BJ (cell line): ENCODE measurements at regions not wholly inside any gene's neighbourhood (a gene's known extent, or its start where the extent isn't known, plus 50 kb on each side); places are given as distances from the start of the nearest gene placed in this dataset.

Experiments
- CTCF ChIA-PET: fragments of 350-600 bp; formaldehyde crosslinking; extraction: SDS; loops from one replicate; lab custom pipeline; 2021; ENCODE audit warnings: antibody characterized with exemption, inconsistent platforms; lab: Yijun Ruan, JAX
- POLR2A ChIA-PET: fragments of 300-600 bp; sonication (Branson Sonifier 250); formaldehyde crosslinking; extraction: SDS; loops from one replicate; lab custom pipeline; 2021; ENCODE audit warnings: antibody characterized with exemption; lab: Charles Lee
- DNase-seq: peaks from one replicate; pipeline ENCODE4 v3.0.0-alpha.2; 2011; ENCODE audit warnings: low read depth
- H3K27me3 ChIP-seq: 2 replicates; pipeline ENCODE4 v1.6.0; 2011; ENCODE audit warnings: low read length; ENCODE audit not compliant: control insufficient read depth, insufficient read depth
- H3K36me3 ChIP-seq: 2 replicates; pipeline ENCODE4 v1.5.1; 2011; ENCODE audit warnings: low read length; ENCODE audit not compliant: control insufficient read depth, insufficient read depth
- H3K4me3 ChIP-seq: 2 replicates; pipeline ENCODE4 v1.5.1; 2011; ENCODE audit warnings: low read depth, mild to moderate bottlenecking, control low read depth, low read length
- TF ChIP-seq, protein P1 (sequence below): IDR thresholded peaks from 2 replicates; pipeline ENCODE4 v1.5.1; 2011; ENCODE audit warnings: low read depth, mild to moderate bottlenecking, control low read depth, inconsistent platforms, low read length, moderate library complexity; ENCODE audit not compliant: insufficient read depth

GRCh38 chr7:118298771-118299170, 74.3 kb downstream of the ANKRD7 start:
- no peaks in the 10 kb centered on the region for H3K36me3 ChIP-seq
- POLR2A ChIA-PET = no interaction called here
- TF ChIP-seq, protein P1, sequence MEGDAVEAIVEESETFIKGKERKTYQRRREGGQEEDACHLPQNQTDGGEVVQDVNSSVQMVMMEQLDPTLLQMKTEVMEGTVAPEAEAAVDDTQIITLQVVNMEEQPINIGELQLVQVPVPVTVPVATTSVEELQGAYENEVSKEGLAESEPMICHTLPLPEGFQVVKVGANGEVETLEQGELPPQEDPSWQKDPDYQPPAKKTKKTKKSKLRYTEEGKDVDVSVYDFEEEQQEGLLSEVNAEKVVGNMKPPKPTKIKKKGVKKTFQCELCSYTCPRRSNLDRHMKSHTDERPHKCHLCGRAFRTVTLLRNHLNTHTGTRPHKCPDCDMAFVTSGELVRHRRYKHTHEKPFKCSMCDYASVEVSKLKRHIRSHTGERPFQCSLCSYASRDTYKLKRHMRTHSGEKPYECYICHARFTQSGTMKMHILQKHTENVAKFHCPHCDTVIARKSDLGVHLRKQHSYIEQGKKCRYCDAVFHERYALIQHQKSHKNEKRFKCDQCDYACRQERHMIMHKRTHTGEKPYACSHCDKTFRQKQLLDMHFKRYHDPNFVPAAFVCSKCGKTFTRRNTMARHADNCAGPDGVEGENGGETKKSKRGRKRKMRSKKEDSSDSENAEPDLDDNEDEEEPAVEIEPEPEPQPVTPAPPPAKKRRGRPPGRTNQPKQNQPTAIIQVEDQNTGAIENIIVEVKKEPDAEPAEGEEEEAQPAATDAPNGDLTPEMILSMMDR = no peak
- H3K4me3 ChIP-seq = no peak overlapping the region
- CTCF ChIA-PET = no interaction called here
- H3K27me3 ChIP-seq = no peaks in the 10 kb centered on the region
- no peak for DNase-seq

DNA sequence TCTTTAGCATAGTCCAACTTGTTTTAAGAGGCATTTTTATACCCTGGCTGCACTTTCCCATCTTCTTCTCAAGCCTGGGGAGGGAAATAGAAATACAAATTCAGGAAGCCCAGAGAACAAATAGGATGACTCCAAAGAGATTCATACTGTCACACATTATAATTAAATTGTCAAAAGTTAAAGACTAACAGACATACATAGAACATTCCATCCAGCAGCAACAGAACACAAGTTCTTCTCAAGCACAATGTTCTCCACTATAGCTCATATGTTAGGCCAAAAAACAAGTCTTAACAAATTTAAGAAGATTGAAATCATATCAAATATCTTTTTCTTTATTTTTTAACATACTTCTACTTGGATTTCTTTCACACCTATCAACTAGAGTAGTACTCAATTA, 75.7 kb downstream of the ANKRD7 start:
- H3K27me3 ChIP-seq = no peaks in the 10 kb centered on the region
- TF ChIP-seq, protein P1 = no peak
- ChIA-PET POLR2A (no interaction called here), CTCF (no interaction called here)
- H3K4me3 ChIP-seq = no peak overlapping the region
- DNase-seq = no peak
- H3K36me3 ChIP-seq = no peaks in the 10 kb centered on the region

DNA sequence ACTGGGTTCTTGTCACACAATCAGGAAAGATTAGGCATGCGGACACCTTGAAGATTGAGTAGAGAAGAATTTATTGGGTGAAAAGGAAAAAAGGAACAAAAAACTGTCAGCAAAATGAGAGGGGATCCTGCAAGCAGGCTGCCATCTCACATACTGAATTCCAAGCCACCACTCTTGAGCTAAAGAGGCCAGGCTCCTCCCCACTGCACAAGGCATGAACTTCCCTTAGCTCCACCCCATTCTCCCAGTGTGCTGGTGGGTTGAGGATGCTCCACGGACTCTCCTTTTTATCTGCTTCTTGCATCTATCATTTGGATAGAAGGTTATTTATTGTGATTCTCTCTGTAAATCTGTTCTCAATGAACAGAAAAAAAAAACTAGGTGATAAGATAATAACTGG, 79.6 kb downstream of the ANKRD7 start:
- CTCF ChIA-PET = no interaction called here
- H3K4me3 ChIP-seq = no peak overlapping the region
- no peak for DNase-seq
- TF ChIP-seq, protein P1 = no peak
- H3K27me3 ChIP-seq = no peaks in the 10 kb centered on the region
- POLR2A ChIA-PET = no interaction called here
- H3K36me3 ChIP-seq = no peaks in the 10 kb centered on the region

DNA sequence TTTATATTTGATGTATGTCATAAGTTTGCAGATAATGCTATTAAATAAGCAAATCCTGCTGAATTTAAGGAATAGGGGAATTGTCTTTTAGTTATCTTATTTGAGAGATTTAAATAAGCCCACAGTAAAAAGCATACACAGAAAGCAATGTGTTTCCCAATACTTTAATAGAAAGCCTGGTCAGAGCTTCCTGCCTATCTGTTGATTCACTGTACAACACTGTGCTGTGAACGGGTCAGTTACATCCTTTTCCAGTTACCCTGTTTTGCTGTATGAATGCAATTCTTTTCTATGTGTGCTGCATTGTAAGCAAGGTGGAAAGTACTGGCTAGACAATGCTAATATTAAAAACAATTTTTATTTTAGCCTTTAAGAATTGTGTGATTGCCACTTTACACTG, 81.2 kb downstream of the ANKRD7 start:
- TF ChIP-seq, protein P1 = no peak
- ChIA-PET POLR2A (no interaction called here), CTCF (no interaction called here)
- H3K36me3 ChIP-seq = no peaks in the 10 kb centered on the region
- H3K4me3 ChIP-seq = no peak overlapping the region
- H3K27me3 ChIP-seq = no peaks in the 10 kb centered on the region
- no peak for DNase-seq

- DNase-seq = no peak
- Histone ChIP-seq H3K36me3 (no peaks in the 10 kb centered on the region), H3K27me3 (no peaks in the 10 kb centered on the region), H3K4me3 (no peak overlapping the region)
- ChIA-PET POLR2A (no interaction called here), CTCF (no interaction called here)
- TF ChIP-seq, protein P1 = no peak
Measured at GRCh38 chr7:118306771-118307170, 82.3 kb downstream of the ANKRD7 start.
